Naive thymus-derived CD8-positive, alpha-beta T cell (primary cell): ENCODE measurements at regions not wholly inside any gene's neighbourhood (a gene's known extent, or its start where the extent isn't known, plus 50 kb on each side); places are given as distances from the start of the nearest gene placed in this dataset.
"Not testable (repeated sequence)": the region's sequence is repeated elsewhere in the genome, so short reads cannot be mapped to it uniquely, and the experiment has no call there.

Source experiments
- ATAC-seq, 2 donors: fragments of 150-1000 bp; cut with Tn5 transposase in 1 of 2; sonication (Bioruptor Pico), chemical (Tn5 transposase) in 1 of 2; 1 replicate in 1 of 2; 2 replicates in 1 of 2; pipeline ENCODE4 v1.10.0; 2021; ENCODE audit warnings: mild to moderate bottlenecking in 2 of 2, moderate library complexity in 2 of 2
- POLR2A ChIA-PET: fragments of 350-600 bp; sonication (Branson Sonifier 250); formaldehyde crosslinking; loops from one replicate; lab custom pipeline; 2021; ENCODE audit warnings: antibody characterized with exemption; lab: Charles Lee
- DNase-seq, 10 donors: peaks; one replicate each; pipeline versions ENCODE4 v3.0.0 to v3.0.0-alpha.2; 2020 to 2022
- H3K27ac Mint-ChIP-seq, 10 donors: one replicate each; pipeline ENCODE4 v1.8.0; 2020 to 2022; ENCODE audit warnings: mild to moderate bottlenecking in 10 of 10, mixed read lengths in 10 of 10, moderate library complexity in 4 of 10, inconsistent platforms in 1 of 10
- H3K27me3 Mint-ChIP-seq, 5 donors: one replicate each; pipeline ENCODE4 v1.8.0; 2021 to 2022; ENCODE audit warnings: mixed read lengths in 5 of 5
- H3K36me3 Mint-ChIP-seq, 3 donors: one replicate each; pipeline ENCODE4 v1.8.0; 2020 to 2022; ENCODE audit warnings: mixed read lengths in 3 of 3, mild to moderate bottlenecking in 2 of 3, inconsistent platforms in 1 of 3
- H3K4me1 Mint-ChIP-seq, 4 donors: one replicate each; pipeline ENCODE4 v1.8.0; 2021 to 2022; ENCODE audit warnings: mixed read lengths in 4 of 4
- H3K4me3 Mint-ChIP-seq, 10 donors: one replicate each; pipeline ENCODE4 v1.8.0; 2020 to 2022; ENCODE audit warnings: mild to moderate bottlenecking in 10 of 10, mixed read lengths in 10 of 10, moderate library complexity in 6 of 10, inconsistent platforms in 1 of 10
- H3K9me3 Mint-ChIP-seq, 9 donors: one replicate each; pipeline ENCODE4 v1.8.0; 2020 to 2022; ENCODE audit warnings: mixed read lengths in 9 of 9, mild to moderate bottlenecking in 3 of 9, inconsistent platforms in 1 of 9, moderate library complexity in 1 of 9

GRCh38 chr2:116142644-116143227 is 1671.8 kb upstream of the DDX18 start:
- peaks cover 0 to 4% (median 0%) of the 10 kb centered on the region in 3 donors for H3K36me3 Mint-ChIP-seq
- POLR2A ChIA-PET: no interaction called here
- no peak for DNase-seq
- no peak overlapping the region for H3K27ac Mint-ChIP-seq
- no peak overlapping the region for H3K4me3 Mint-ChIP-seq
- H3K4me1 Mint-ChIP-seq: no peaks in the 10 kb centered on the region
- no peaks in the 10 kb centered on the region for H3K27me3 Mint-ChIP-seq
- H3K9me3 Mint-ChIP-seq: peaks cover 2 to 26% (median 19%) of the 10 kb centered on the region in 9 donors
- no peak for ATAC-seq

GRCh38 chr2:116145031-116145430 is 1669.5 kb upstream of the DDX18 start:
- peaks cover under 1 to 23% (median 17%) of the 10 kb centered on the region in 9 donors for H3K9me3 Mint-ChIP-seq
- H3K36me3 Mint-ChIP-seq: peaks cover 0 to 4% (median 0%) of the 10 kb centered on the region in 3 donors
- no peak overlapping the region for H3K4me3 Mint-ChIP-seq
- ATAC-seq: no peak
- H3K4me1 Mint-ChIP-seq: no peaks in the 10 kb centered on the region
- no peak for DNase-seq
- no peaks in the 10 kb centered on the region for H3K27me3 Mint-ChIP-seq
- POLR2A ChIA-PET: no interaction called here
- H3K27ac Mint-ChIP-seq: no peak overlapping the region

GRCh38 chr2:116148361-116148760 is 1666.1 kb upstream of the DDX18 start:
- peaks cover under 1 to 24% (median 8%) of the 10 kb centered on the region in 9 donors for H3K9me3 Mint-ChIP-seq
- POLR2A ChIA-PET: no interaction called here
- DNase-seq (no peak), ATAC-seq (no peak)
- no peak overlapping the region for H3K27ac Mint-ChIP-seq
- no peaks in the 10 kb centered on the region for H3K4me1 Mint-ChIP-seq
- H3K4me3 Mint-ChIP-seq: no peak overlapping the region
- no peaks in the 10 kb centered on the region for H3K27me3 Mint-ChIP-seq
- no peaks in the 10 kb centered on the region for H3K36me3 Mint-ChIP-seq

DNA sequence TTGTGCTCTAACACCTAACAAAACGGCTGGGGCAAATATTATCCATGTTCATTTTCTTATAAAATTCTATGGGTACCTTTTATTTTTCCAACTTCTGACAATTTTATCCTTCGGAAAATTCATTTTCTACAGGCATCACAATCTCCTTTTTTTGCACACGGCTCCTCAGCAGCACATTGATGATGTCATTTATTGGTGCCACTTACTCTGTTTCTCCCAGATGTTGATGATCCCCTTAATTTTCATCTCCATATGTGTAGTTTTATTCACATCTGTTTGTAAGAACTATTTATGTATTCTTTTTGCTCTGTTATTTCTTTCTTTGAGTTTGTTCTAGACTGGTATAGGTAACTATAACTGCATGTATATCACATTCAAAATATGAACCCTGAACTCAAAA is 1660.8 kb upstream of the DDX18 start:
- Mint-ChIP-seq H3K4me3 (no peak overlapping the region), H3K9me3 (peaks cover 12 to 44% (median 23%) of the 10 kb centered on the region in 9 donors), H3K36me3 (no peaks in the 10 kb centered on the region), H3K27me3 (no peaks in the 10 kb centered on the region), H3K4me1 (no peaks in the 10 kb centered on the region), H3K27ac (no peak overlapping the region)
- DNase-seq (no peak), ATAC-seq (no peak)
- POLR2A ChIA-PET: interaction anchor here (0.5 kb wide), 1 partner anchor 83 kb away, joined by 6 read pairs; no protein-coding TSS in a partner anchor

DNA sequence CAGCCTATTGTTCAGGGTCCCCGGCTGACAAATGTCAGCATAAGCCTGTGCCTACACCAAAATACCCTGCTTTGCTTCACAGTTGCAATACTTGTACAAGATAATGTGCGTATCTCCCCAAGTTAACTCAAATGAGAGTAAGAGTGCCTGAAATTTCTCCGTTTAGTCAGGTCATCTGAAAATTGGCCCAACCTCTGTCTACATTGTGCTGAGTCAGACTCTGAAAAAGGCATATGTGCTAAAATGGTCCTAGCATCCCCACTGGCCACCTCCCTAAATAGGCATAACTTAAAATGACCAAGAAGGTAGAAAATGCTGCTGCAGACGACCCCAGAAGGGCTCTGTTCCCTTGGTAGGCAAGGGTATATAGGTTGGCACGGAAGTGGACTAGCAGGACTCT is 1653.8 kb upstream of the DDX18 start:
- no peak for ATAC-seq
- no peak overlapping the region for H3K4me3 Mint-ChIP-seq
- no peaks in the 10 kb centered on the region for H3K4me1 Mint-ChIP-seq
- no peaks in the 10 kb centered on the region for H3K27me3 Mint-ChIP-seq
- H3K9me3 Mint-ChIP-seq: peaks cover 7 to 55% (median 25%) of the 10 kb centered on the region in 9 donors
- peaks cover 0 to 5% (median 0%) of the 10 kb centered on the region in 3 donors for H3K36me3 Mint-ChIP-seq
- DNase-seq: no peak
- POLR2A ChIA-PET: no interaction called here
- no peak overlapping the region for H3K27ac Mint-ChIP-seq

DNA sequence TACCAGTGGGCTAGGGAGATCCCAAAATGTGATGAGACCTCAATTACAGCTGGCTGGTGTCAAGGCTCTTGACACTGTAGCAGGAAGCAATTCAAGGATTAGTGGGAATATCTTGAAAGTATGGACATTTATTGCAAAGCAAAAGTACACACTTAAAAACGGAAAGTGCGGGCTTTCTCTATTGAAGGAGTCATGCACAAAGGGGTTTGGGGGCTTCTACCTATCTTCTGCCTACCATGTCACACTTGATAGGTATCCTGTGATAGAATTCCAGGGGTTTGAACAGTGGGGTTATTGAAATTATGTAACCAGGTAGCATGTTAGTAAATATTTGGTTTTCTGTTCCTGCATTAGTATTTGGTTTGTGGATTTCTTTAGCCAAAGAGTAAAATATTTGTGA is 1652.1 kb upstream of the DDX18 start:
- H3K4me1 Mint-ChIP-seq: no peaks in the 10 kb centered on the region
- H3K4me3 Mint-ChIP-seq: no peak overlapping the region
- H3K9me3 Mint-ChIP-seq: peaks cover 7 to 52% (median 24%) of the 10 kb centered on the region in 9 donors
- no peaks in the 10 kb centered on the region for H3K27me3 Mint-ChIP-seq
- POLR2A ChIA-PET: no interaction called here
- H3K27ac Mint-ChIP-seq: no peak overlapping the region
- H3K36me3 Mint-ChIP-seq: peaks cover 0 to 5% (median 0%) of the 10 kb centered on the region in 3 donors
- ATAC-seq (no peak), DNase-seq (no peak)

DNA sequence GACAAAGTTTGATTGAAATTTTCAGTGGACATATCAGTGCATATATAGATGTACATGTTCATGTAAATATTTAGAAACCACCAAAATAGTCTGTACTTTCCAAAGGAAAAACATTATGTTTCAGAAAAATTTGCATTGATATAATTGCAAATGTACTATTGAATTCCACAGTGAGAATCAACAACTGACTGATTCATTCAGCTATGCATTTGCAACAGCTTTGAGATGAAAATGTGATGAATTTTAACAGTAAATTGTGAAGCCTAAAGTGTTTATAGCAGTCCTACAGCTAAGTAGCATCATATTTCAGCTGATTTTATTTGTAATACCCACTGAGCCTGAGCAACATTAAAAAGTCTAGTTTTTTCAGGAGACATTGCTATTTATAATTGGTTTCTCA is 1647.4 kb upstream of the DDX18 start:
- H3K4me1 Mint-ChIP-seq: no peaks in the 10 kb centered on the region
- DNase-seq (no peak), ATAC-seq (no peak)
- no peaks in the 10 kb centered on the region for H3K27me3 Mint-ChIP-seq
- POLR2A ChIA-PET: no interaction called here
- no peak overlapping the region for H3K27ac Mint-ChIP-seq
- peaks cover 0 to 5% (median 0%) of the 10 kb centered on the region in 3 donors for H3K36me3 Mint-ChIP-seq
- no peak overlapping the region for H3K4me3 Mint-ChIP-seq
- peaks cover 10 to 50% (median 18%) of the 10 kb centered on the region in 9 donors for H3K9me3 Mint-ChIP-seq

GRCh38 chr2:116180072-116180471 is 1634.4 kb upstream of the DDX18 start:
- ATAC-seq: no peak
- POLR2A ChIA-PET: no interaction called here

GRCh38 chr2:116190684-116191083 is 1623.8 kb upstream of the DDX18 start:
- H3K9me3 Mint-ChIP-seq: peaks cover 12 to 50% (median 39%) of the 10 kb centered on the region in 9 donors

More at GRCh38 chr2:116180072-116180471, 1634.4 kb upstream of the DDX18 start:
- H3K27ac Mint-ChIP-seq: no peak overlapping the region
- no peak overlapping the region for H3K4me3 Mint-ChIP-seq
- H3K36me3 Mint-ChIP-seq: no peaks in the 10 kb centered on the region
- H3K9me3 Mint-ChIP-seq: peaks cover 0 to 38% (median 9%) of the 10 kb centered on the region in 9 donors
- no peak for DNase-seq
- no peaks in the 10 kb centered on the region for H3K27me3 Mint-ChIP-seq
- no peaks in the 10 kb centered on the region for H3K4me1 Mint-ChIP-seq

DNA sequence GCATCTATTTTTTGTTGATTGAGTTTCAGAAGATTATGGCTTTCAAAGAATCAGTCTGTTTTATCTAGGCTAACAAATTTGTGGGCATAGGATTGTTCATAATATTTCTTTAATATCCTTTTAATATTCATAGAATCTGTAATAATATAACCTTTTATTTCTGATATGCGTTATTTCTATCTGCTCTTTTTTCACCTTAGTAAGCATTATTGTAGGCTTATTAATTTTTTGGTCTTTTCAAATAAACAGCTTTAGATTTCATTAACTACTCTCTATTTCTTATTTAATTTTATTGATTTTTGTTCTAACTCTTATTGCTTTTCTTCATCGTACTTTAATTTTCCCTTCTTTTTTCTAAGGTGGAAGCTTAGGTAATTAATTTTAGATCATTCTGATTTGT is 1614.4 kb upstream of the DDX18 start:
- POLR2A ChIA-PET: no interaction called here
- ATAC-seq (no peak), DNase-seq (no peak)
- H3K27ac Mint-ChIP-seq: no peak overlapping the region
- H3K4me1 Mint-ChIP-seq: no peaks in the 10 kb centered on the region
- no peaks in the 10 kb centered on the region for H3K27me3 Mint-ChIP-seq
- H3K36me3 Mint-ChIP-seq: peaks cover 0 to 6% (median 0%) of the 10 kb centered on the region in 3 donors
- H3K9me3 Mint-ChIP-seq: peaks cover 0 to 37% (median 12%) of the 10 kb centered on the region in 9 donors
- H3K4me3 Mint-ChIP-seq: no peak overlapping the region

More at GRCh38 chr2:116190684-116191083, 1623.8 kb upstream of the DDX18 start:
- H3K27me3 Mint-ChIP-seq, DNase-seq, H3K36me3 Mint-ChIP-seq, POLR2A ChIA-PET, H3K4me1 Mint-ChIP-seq, ATAC-seq, H3K4me3 Mint-ChIP-seq, H3K27ac Mint-ChIP-seq: not testable (repeated sequence)

- H3K4me3 Mint-ChIP-seq: no peak overlapping the region
- POLR2A ChIA-PET: no interaction called here
- H3K36me3 Mint-ChIP-seq: no peaks in the 10 kb centered on the region
- DNase-seq: no peak
- no peak for ATAC-seq
- no peaks in the 10 kb centered on the region for H3K27me3 Mint-ChIP-seq
- H3K9me3 Mint-ChIP-seq: peaks cover 0 to 29% (median 7%) of the 10 kb centered on the region in 9 donors
- no peaks in the 10 kb centered on the region for H3K4me1 Mint-ChIP-seq
- no peak overlapping the region for H3K27ac Mint-ChIP-seq
Measured at GRCh38 chr2:116211719-116212118, 1602.8 kb upstream of the DDX18 start.

DNA sequence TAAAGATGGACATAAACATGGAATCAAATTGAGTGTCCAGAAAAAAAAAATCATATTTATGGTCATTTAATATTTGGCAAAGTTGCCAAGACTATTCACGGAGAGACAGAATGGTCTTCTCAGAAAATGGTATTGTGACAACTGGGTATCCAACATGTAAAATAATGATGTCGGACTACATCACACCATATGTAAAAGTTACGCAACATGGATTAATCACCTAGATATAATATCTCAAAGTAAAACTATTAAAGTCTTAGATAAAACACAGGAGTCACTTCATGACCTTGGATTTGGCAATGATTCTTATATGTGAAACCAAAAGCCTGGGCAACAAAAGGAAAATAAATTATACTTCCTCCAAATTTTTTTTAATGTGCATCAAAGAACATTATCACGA is 1591.7 kb upstream of the DDX18 start:
- Mint-ChIP-seq H3K27ac (no peak overlapping the region), H3K9me3 (peaks cover 0 to 29% (median 10%) of the 10 kb centered on the region in 9 donors), H3K4me3 (no peak overlapping the region), H3K36me3 (no peaks in the 10 kb centered on the region), H3K27me3 (no peaks in the 10 kb centered on the region), H3K4me1 (no peaks in the 10 kb centered on the region)
- DNase-seq (no peak), ATAC-seq (no peak)
- POLR2A ChIA-PET: no interaction called here

- Mint-ChIP-seq H3K27ac (no peak overlapping the region), H3K4me1 (no peaks in the 10 kb centered on the region), H3K27me3 (no peaks in the 10 kb centered on the region), H3K36me3 (no peaks in the 10 kb centered on the region), H3K9me3 (peaks cover under 1 to 39% (median 10%) of the 10 kb centered on the region in 9 donors), H3K4me3 (no peak overlapping the region)
- DNase-seq (no peak), ATAC-seq (no peak)
- POLR2A ChIA-PET: no interaction called here
Measured at GRCh38 chr2:116223912-116224311, 1590.6 kb upstream of the DDX18 start.

- Mint-ChIP-seq H3K27me3 (no peaks in the 10 kb centered on the region), H3K9me3 (peaks cover 2 to 44% (median 15%) of the 10 kb centered on the region in 9 donors), H3K4me3 (no peak overlapping the region), H3K27ac (no peak overlapping the region), H3K4me1 (no peaks in the 10 kb centered on the region), H3K36me3 (no peaks in the 10 kb centered on the region)
- ATAC-seq: no peak
- POLR2A ChIA-PET: no interaction called here
- no peak for DNase-seq
Measured at GRCh38 chr2:116224610-116225009, 1589.9 kb upstream of the DDX18 start.
